ENCODE measurements at regions not wholly inside any gene's neighbourhood (a gene's known extent, or its start where the extent isn't known, plus 50 kb on each side); places are given as distances from the start of the nearest gene placed in this dataset.
"Not testable (repeated sequence)": the region's sequence is repeated elsewhere in the genome, so short reads cannot be mapped to it uniquely, and the experiment has no call there.

- DNase-seq (no peak), ATAC-seq (ENCODE audit: low read depth) (no peak)
- Histone ChIP-seq H3K4me3 (ENCODE audit: control extremely low read depth in 1 of 5, extremely low read depth in 1 of 5, insufficient read depth in 1 of 5, low read depth in 2 of 5, low read length in 4 of 5) (no peak overlapping the region), H3K36me3 (replicated peaks in 1 of 2; ENCODE audit: control extremely low read depth in 1 of 2, control insufficient read depth in 1 of 2, extremely low read depth in 1 of 2, insufficient read depth in 2 of 2, low read length in 1 of 2) (no peaks in the 10 kb centered on the region), H3K4me1 (ENCODE audit: control insufficient read depth in 2 of 2, insufficient read depth in 2 of 2, low read length in 2 of 2) (no peaks in the 10 kb centered on the region), H4K20me1 (ENCODE audit: control insufficient read depth, insufficient read depth, low read length, poor library complexity, severe bottlenecking) (no peaks in the 10 kb centered on the region), H3K9me3 (ENCODE audit: control extremely low read depth in 1 of 3, control insufficient read depth in 2 of 3, insufficient read depth in 1 of 3, low read length in 2 of 3) (no peaks in the 10 kb centered on the region), H2AFZ (ENCODE audit: insufficient read depth, low read depth, low read length, poor library complexity, severe bottlenecking) (no peak overlapping the region), H3K79me2 (ENCODE audit: control insufficient read depth, insufficient read depth, low read length) (no peaks in the 10 kb centered on the region), H3K27me3 (replicated peaks in 1 of 4; ENCODE audit: control extremely low read depth in 1 of 4, control insufficient read depth in 3 of 4, insufficient read depth in 4 of 4, low read length in 3 of 4) (no peaks in the 10 kb centered on the region), H3K9ac (ENCODE audit: low read length) (no peak overlapping the region), H3K27ac (ENCODE audit: low read length in 2 of 2) (no peak overlapping the region), H3K4me2 (replicated peaks; ENCODE audit: low read depth, low read length, poor library complexity, severe bottlenecking) (no peak overlapping the region)
- Mint-ChIP-seq H3K9me3 (ENCODE audit: insufficient read depth) (peaks cover 2% of the 10 kb centered on the region), H3K4me3 (no peak overlapping the region), H3K27ac (no peak overlapping the region), H3K4me1 (no peaks in the 10 kb centered on the region), H3K27me3 (no peaks in the 10 kb centered on the region)
- POLR2A ChIA-PET = no interaction called here
- intact Hi-C loops (cut with micrococcal nuclease) = no loop called here
- CTCF ChIA-PET = no interaction called here
- TF ChIP-seq EZH2 (IDR thresholded peaks at IDR 0.05; ENCODE audit: borderline replicate concordance, insufficient read depth, low read depth, low read length, poor library complexity, severe bottlenecking) (no peak), CTCF (IDR thresholded peaks at IDR 0.05) (no peak)
These were observed 921.8 kb downstream of the NR2F1-AS1 start for GRCh38 chr5:92659246-92659645.

DNA sequence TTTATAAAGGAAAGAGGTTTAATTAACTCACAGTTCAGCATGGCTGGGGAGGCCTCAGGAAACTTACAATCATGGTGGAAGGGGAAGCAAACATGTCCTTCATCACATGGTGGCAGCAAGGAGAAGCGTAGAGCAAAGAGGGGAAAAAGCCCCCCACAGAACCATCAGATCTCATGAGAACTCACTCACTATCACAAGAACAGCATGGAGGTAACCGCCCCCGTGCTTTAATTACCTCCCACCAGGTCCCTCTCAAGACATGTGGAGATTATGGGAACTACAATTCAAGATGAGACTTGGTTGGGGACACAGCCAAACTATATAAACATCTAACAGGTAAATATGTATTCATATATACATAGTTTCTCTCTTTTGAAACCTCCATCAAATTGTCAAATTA lies 926.4 kb downstream of the NR2F1-AS1 start:
- H3K36me3 ChIP-seq (replicated peaks in 1 of 2; ENCODE audit: control extremely low read depth in 1 of 2, control insufficient read depth in 1 of 2, extremely low read depth in 1 of 2, insufficient read depth in 2 of 2, low read length in 1 of 2); H3K9me3 ChIP-seq (ENCODE audit: control extremely low read depth in 1 of 3, control insufficient read depth in 2 of 3, insufficient read depth in 1 of 3, low read length in 2 of 3); intact Hi-C loops (cut with micrococcal nuclease); H3K27ac Mint-ChIP-seq; H3K9ac ChIP-seq (ENCODE audit: low read length); POLR2A ChIA-PET; ATAC-seq (ENCODE audit: low read depth); H4K20me1 ChIP-seq (ENCODE audit: control insufficient read depth, insufficient read depth, low read length, poor library complexity, severe bottlenecking); H3K27me3 ChIP-seq (replicated peaks in 1 of 4; ENCODE audit: control extremely low read depth in 1 of 4, control insufficient read depth in 3 of 4, insufficient read depth in 4 of 4, low read length in 3 of 4); H2AFZ ChIP-seq (ENCODE audit: insufficient read depth, low read depth, low read length, poor library complexity, severe bottlenecking); H3K4me3 ChIP-seq (ENCODE audit: control extremely low read depth in 1 of 5, extremely low read depth in 1 of 5, insufficient read depth in 1 of 5, low read depth in 2 of 5, low read length in 4 of 5); H3K9me3 Mint-ChIP-seq (ENCODE audit: insufficient read depth); H3K4me3 Mint-ChIP-seq; H3K4me1 Mint-ChIP-seq; H3K79me2 ChIP-seq (ENCODE audit: control insufficient read depth, insufficient read depth, low read length); H3K4me1 ChIP-seq (ENCODE audit: control insufficient read depth in 2 of 2, insufficient read depth in 2 of 2, low read length in 2 of 2); H3K27ac ChIP-seq (ENCODE audit: low read length in 2 of 2); H3K27me3 Mint-ChIP-seq; H3K4me2 ChIP-seq (replicated peaks; ENCODE audit: low read depth, low read length, poor library complexity, severe bottlenecking); CTCF ChIA-PET; DNase-seq: not testable (repeated sequence)
- WGBS (ENCODE audit: insufficient coverage) = no CpG with 5 or more reads among the region's 3 CpGs

Measured in B cell (primary cell).